ENCODE measurements at regions not wholly inside any gene's neighbourhood (a gene's known extent, or its start where the extent isn't known, plus 50 kb on each side); places are given as distances from the start of the nearest gene placed in this dataset.

DNA sequence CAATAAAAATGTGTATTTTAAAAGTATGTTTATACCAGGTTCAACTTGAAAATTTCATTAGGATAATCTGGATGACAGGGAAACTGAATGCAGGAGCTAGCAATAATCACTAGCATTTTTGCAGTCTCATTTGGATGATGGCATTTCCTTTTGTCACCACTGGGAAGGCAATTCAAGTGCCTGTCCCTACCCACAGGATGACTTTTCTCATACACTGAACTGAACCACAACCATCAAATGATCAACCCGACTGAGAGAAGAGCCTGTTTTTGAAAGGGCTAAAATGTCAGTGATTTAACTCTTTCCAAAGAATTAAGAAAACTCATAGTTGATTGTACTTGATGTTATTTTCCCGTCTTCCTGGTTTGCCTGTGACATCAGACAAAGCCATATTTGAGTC is 115.0 kb downstream of the FAM124B start:
- no peaks in the 10 kb centered on the region for H3K79me2 ChIP-seq (replicated peaks; ENCODE audit: insufficient read depth)
- Mint-ChIP-seq H3K4me3 (no peak overlapping the region), H3K4me1 (no peaks in the 10 kb centered on the region), H3K36me3 (ENCODE audit: low read depth) (no peaks in the 10 kb centered on the region), H3K9me3 (no peaks in the 10 kb centered on the region), H3K27me3 (ENCODE audit: insufficient read depth, low read depth, poor library complexity) (peaks cover 1% of the 10 kb centered on the region), H3K27ac (no peak overlapping the region)
- H3F3A ChIP-seq (replicated peaks; ENCODE audit: low read depth), result no peaks in the 10 kb centered on the region
- TF ChIP-seq, protein P1, sequence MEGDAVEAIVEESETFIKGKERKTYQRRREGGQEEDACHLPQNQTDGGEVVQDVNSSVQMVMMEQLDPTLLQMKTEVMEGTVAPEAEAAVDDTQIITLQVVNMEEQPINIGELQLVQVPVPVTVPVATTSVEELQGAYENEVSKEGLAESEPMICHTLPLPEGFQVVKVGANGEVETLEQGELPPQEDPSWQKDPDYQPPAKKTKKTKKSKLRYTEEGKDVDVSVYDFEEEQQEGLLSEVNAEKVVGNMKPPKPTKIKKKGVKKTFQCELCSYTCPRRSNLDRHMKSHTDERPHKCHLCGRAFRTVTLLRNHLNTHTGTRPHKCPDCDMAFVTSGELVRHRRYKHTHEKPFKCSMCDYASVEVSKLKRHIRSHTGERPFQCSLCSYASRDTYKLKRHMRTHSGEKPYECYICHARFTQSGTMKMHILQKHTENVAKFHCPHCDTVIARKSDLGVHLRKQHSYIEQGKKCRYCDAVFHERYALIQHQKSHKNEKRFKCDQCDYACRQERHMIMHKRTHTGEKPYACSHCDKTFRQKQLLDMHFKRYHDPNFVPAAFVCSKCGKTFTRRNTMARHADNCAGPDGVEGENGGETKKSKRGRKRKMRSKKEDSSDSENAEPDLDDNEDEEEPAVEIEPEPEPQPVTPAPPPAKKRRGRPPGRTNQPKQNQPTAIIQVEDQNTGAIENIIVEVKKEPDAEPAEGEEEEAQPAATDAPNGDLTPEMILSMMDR (conservative IDR thresholded peaks at IDR 0.05; ENCODE audit: low read depth in 2 of 2), result 0 out of 4 replicates have a peak, but pooled peaks of 1 of the 2 experiments have one; percentile 18
- TF ChIP-seq STAT1 (IDR thresholded peaks at IDR 0.05; ENCODE audit: unreplicated experiment), result no peak
- H3K36me3 ChIP-seq (ENCODE audit: insufficient read depth), result no peaks in the 10 kb centered on the region
- no peak overlapping the region for H3K4me3 ChIP-seq
- H3K27ac ChIP-seq (ENCODE audit: low read depth), result no peak overlapping the region
- H3K4me2 ChIP-seq, result no peak overlapping the region
- no peaks in the 10 kb centered on the region for H4K20me1 ChIP-seq (replicated peaks; ENCODE audit: insufficient read depth)
- H2AFZ ChIP-seq, result no peak overlapping the region
- H3K4me1 ChIP-seq (ENCODE audit: insufficient read depth), result no peaks in the 10 kb centered on the region
- ATAC-seq, result no peak
- no peaks in the 10 kb centered on the region for H3K27me3 ChIP-seq (ENCODE audit: insufficient read depth)
- peak; percentile 30 for DNase-seq (ENCODE audit: low spot score)
- H3K9me2 ChIP-seq (ENCODE audit: insufficient read depth), result peaks cover under 1% of the 10 kb centered on the region; the same call in 1 of the 2 replicates

DNA sequence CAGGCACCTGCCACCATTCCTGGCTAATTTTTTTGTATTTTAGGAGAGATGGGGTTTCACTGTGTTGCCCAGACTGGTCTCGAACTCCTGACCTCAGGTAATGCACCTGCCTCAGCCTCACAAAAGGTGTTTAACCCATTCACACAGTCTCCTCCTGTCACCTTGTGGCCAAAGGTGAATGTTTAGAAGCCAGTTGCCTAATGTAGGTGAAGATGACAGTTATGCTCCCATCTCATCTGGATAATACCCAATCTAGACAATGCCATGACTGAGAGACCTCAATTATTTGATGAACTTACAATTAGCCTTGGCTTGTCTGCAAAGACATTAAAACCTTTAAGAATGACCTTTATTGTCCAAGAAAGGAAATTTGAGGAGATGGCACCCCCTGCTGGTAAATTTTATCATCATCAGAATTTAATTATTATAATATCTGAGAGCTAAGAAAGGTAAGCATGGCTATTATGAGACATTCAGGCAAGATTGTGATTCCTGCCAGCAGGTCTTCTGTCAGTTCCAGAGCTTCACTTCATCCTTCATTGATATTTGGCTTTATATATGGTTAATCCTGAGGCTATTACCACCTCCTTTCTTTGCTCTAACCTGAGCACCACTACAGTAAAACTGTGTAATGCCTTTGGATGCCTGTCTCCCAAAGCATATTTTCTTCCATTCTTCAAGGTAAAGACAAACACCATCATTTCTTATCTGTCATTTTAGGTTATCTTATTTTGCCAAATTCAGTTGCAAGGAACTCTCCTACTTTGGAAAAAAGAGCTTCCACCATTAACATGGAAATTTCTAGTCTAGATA is 117.6 kb downstream of the FAM124B start:
- H3K27ac ChIP-seq (ENCODE audit: low read depth), result no peak overlapping the region
- no peaks in the 10 kb centered on the region for H3K36me3 Mint-ChIP-seq (ENCODE audit: low read depth)
- no peaks in the 10 kb centered on the region for H3K4me1 ChIP-seq (ENCODE audit: insufficient read depth)
- H3K27me3 Mint-ChIP-seq (ENCODE audit: insufficient read depth, low read depth, poor library complexity), result peaks cover 1% of the 10 kb centered on the region
- H3K4me3 ChIP-seq, result no peak overlapping the region
- DNase-seq (ENCODE audit: low spot score) (peak; percentile 63), ATAC-seq (peak; percentile 83)
- H3K79me2 ChIP-seq (replicated peaks; ENCODE audit: insufficient read depth), result no peaks in the 10 kb centered on the region
- H3K36me3 ChIP-seq (ENCODE audit: insufficient read depth), result no peaks in the 10 kb centered on the region
- H3K27me3 ChIP-seq (ENCODE audit: insufficient read depth), result no peaks in the 10 kb centered on the region
- no peaks in the 10 kb centered on the region for H3F3A ChIP-seq (replicated peaks; ENCODE audit: low read depth)
- H3K9me2 ChIP-seq (ENCODE audit: insufficient read depth), result no peaks in the 10 kb centered on the region
- no peak overlapping the region for H2AFZ ChIP-seq
- H3K9me3 Mint-ChIP-seq, result no peaks in the 10 kb centered on the region
- H3K4me2 ChIP-seq, result no peak overlapping the region
- no peak for TF ChIP-seq STAT1 (IDR thresholded peaks at IDR 0.05; ENCODE audit: unreplicated experiment)
- TF ChIP-seq POLR2AphosphoS5 (IDR thresholded peaks at IDR 0.05; ENCODE audit: low read depth), result no peak
- no peak for TF ChIP-seq EZH2 (IDR thresholded peaks at IDR 0.05; ENCODE audit: low read depth, unreplicated experiment)
- no peak for TF ChIP-seq NANOG (IDR thresholded peaks at IDR 0.05; ENCODE audit: borderline replicate concordance)
- TF ChIP-seq, protein P2, sequence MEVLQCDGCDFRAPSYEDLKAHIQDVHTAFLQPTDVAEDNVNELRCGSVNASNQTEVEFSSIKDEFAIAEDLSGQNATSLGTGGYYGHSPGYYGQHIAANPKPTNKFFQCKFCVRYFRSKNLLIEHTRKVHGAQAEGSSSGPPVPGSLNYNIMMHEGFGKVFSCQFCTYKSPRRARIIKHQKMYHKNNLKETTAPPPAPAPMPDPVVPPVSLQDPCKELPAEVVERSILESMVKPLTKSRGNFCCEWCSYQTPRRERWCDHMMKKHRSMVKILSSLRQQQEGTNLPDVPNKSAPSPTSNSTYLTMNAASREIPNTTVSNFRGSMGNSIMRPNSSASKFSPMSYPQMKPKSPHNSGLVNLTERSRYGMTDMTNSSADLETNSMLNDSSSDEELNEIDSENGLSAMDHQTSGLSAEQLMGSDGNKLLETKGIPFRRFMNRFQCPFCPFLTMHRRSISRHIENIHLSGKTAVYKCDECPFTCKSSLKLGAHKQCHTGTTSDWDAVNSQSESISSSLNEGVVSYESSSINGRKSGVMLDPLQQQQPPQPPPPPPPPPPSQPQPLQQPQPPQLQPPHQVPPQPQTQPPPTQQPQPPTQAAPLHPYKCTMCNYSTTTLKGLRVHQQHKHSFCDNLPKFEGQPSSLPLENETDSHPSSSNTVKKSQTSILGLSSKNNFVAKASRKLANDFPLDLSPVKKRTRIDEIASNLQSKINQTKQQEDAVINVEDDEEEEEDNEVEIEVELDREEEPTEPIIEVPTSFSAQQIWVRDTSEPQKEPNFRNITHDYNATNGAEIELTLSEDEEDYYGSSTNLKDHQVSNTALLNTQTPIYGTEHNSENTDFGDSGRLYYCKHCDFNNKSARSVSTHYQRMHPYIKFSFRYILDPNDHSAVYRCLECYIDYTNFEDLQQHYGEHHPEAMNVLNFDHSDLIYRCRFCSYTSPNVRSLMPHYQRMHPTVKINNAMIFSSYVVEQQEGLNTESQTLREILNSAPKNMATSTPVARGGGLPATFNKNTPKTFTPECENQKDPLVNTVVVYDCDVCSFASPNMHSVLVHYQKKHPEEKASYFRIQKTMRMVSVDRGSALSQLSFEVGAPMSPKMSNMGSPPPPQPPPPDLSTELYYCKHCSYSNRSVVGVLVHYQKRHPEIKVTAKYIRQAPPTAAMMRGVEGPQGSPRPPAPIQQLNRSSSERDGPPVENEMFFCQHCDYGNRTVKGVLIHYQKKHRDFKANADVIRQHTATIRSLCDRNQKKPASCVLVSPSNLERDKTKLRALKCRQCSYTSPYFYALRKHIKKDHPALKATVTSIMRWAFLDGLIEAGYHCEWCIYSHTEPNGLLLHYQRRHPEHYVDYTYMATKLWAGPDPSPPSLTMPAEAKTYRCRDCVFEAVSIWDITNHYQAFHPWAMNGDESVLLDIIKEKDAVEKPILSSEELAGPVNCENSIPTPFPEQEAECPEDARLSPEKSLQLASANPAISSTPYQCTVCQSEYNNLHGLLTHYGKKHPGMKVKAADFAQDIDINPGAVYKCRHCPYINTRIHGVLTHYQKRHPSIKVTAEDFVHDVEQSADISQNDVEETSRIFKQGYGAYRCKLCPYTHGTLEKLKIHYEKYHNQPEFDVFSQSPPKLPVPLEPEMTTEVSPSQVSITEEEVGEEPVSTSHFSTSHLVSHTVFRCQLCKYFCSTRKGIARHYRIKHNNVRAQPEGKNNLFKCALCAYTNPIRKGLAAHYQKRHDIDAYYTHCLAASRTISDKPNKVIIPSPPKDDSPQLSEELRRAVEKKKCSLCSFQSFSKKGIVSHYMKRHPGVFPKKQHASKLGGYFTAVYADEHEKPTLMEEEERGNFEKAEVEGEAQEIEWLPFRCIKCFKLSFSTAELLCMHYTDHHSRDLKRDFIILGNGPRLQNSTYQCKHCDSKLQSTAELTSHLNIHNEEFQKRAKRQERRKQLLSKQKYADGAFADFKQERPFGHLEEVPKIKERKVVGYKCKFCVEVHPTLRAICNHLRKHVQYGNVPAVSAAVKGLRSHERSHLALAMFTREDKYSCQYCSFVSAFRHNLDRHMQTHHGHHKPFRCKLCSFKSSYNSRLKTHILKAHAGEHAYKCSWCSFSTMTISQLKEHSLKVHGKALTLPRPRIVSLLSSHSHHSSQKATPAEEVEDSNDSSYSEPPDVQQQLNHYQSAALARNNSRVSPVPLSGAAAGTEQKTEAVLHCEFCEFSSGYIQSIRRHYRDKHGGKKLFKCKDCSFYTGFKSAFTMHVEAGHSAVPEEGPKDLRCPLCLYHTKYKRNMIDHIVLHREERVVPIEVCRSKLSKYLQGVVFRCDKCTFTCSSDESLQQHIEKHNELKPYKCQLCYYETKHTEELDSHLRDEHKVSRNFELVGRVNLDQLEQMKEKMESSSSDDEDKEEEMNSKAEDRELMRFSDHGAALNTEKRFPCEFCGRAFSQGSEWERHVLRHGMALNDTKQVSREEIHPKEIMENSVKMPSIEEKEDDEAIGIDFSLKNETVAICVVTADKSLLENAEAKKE (CRISPR knock-in tag; IDR thresholded peaks at IDR 0.05), result no peak
- TF ChIP-seq, protein P1 (conservative IDR thresholded peaks at IDR 0.05; ENCODE audit: low read depth in 2 of 2), result peak; percentile 85 to 98
- H4K20me1 ChIP-seq (replicated peaks; ENCODE audit: insufficient read depth), result no peaks in the 10 kb centered on the region
- H3K4me3 Mint-ChIP-seq, result no peak overlapping the region
- no peaks in the 10 kb centered on the region for H3K4me1 Mint-ChIP-seq
- no peak overlapping the region for H3K27ac Mint-ChIP-seq
